ENCODE measurements at regions not wholly inside any gene's neighbourhood (a gene's known extent, or its start where the extent isn't known, plus 50 kb on each side); places are given as distances from the start of the nearest gene placed in this dataset.

DNA sequence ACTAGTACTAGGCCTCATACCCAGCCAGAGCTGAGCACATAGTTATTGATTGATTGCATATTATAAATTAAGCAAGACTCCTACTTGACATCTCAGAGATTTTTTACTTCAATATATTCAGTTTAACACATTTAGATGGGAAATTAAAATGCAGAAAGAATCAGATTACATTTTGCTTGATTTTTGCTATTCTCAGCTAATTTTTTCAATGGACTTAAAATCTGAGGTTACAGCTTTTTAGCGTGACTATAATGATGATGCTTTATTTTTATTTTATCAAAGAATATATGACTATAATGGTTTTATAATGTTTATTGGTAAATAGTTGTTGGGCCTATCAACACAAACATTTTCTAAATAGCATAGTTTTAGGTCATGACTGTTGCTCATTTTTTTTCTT is 493.0 kb upstream of the CNTNAP5 start:
- no peak for TF ChIP-seq PHF8 (IDR thresholded peaks at IDR 0.05; ENCODE audit: borderline replicate concordance, low read depth)
- TF ChIP-seq, protein P1, sequence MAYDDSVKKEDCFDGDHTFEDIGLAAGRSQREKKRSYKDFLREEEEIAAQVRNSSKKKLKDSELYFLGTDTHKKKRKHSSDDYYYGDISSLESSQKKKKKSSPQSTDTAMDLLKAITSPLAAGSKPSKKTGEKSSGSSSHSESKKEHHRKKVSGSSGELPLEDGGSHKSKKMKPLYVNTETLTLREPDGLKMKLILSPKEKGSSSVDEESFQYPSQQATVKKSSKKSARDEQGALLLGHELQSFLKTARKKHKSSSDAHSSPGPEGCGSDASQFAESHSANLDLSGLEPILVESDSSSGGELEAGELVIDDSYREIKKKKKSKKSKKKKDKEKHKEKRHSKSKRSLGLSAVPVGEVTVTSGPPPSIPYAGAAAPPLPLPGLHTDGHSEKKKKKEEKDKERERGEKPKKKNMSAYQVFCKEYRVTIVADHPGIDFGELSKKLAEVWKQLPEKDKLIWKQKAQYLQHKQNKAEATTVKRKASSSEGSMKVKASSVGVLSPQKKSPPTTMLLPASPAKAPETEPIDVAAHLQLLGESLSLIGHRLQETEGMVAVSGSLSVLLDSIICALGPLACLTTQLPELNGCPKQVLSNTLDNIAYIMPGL (CRISPR knock-in tag; IDR thresholded peaks at IDR 0.05; ENCODE audit: borderline replicate concordance): no peak
- TF ChIP-seq HOXB13 (CRISPR knock-in tag; IDR thresholded peaks at IDR 0.05; ENCODE audit: low read depth): no peak
- TF ChIP-seq ZNF302 (CRISPR knock-in tag; IDR thresholded peaks at IDR 0.05): no peak
- no peak for TF ChIP-seq BHLHE40 (IDR thresholded peaks at IDR 0.05; ENCODE audit: low read depth, low read length)
- TF ChIP-seq ZFP36 (IDR thresholded peaks at IDR 0.05; ENCODE audit: borderline replicate concordance, partially characterized antibody): no peak
- TF ChIP-seq FOSL2 (IDR thresholded peaks at IDR 0.05): no peak
- TF ChIP-seq FOSL2 (CRISPR knock-in tag; IDR thresholded peaks at IDR 0.05): no peak
- no peak for TF ChIP-seq RARB (CRISPR knock-in tag; IDR thresholded peaks at IDR 0.05)
- TF ChIP-seq CHD2 (IDR thresholded peaks at IDR 0.05; ENCODE audit: low read length, partially characterized antibody): no peak
- no peak for TF ChIP-seq CBX8 (IDR thresholded peaks at IDR 0.05)
- TF ChIP-seq POLR2A (IDR thresholded peaks at IDR 0.05; ENCODE audit: low read length): no peak
- TF ChIP-seq HEYL (CRISPR knock-in tag; IDR thresholded peaks at IDR 0.05): no peak
- no peak for TF ChIP-seq ZSCAN20 (CRISPR knock-in tag; IDR thresholded peaks at IDR 0.05)
- no peak for TF ChIP-seq CHD4 (IDR thresholded peaks at IDR 0.05; ENCODE audit: borderline replicate concordance)
- TF ChIP-seq HOXB5 (CRISPR knock-in tag; IDR thresholded peaks at IDR 0.05): no peak
- TF ChIP-seq, protein P2, sequence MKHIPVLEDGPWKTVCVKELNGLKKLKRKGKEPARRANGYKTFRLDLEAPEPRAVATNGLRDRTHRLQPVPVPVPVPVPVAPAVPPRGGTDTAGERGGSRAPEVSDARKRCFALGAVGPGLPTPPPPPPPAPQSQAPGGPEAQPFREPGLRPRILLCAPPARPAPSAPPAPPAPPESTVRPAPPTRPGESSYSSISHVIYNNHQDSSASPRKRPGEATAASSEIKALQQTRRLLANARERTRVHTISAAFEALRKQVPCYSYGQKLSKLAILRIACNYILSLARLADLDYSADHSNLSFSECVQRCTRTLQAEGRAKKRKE (CRISPR knock-in tag; IDR thresholded peaks at IDR 0.05; ENCODE audit: low read depth): no peak
- TF ChIP-seq TFCP2L1 (CRISPR knock-in tag; IDR thresholded peaks at IDR 0.05): no peak
- no peak for TF ChIP-seq RNF2 (IDR thresholded peaks at IDR 0.05; ENCODE audit: borderline replicate concordance, low read depth)

DNA sequence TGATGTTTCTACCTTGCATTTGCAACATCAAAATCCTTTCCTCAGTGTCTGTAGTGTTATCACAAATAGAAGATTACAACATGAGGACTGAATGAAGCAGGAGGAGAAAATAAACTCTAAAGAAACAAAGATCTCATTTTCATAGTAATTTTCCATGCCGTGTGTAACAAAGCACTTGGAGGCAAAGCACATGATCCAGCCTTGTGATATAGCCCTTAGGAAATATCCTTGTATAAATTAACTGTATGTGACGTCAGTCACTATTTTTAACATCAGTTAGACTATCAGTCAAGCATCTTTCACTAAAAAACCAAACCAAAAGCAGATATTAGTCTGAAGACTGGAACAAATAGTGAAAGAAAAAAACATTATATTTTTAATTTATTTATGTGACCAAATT is 492.1 kb upstream of the CNTNAP5 start:
- 0% methylated on average over 2 of the region's 2 CpGs for WGBS (ENCODE audit: missing lambda C conversion rate)
- ChIA-PET POLR2A (no interaction called here), CTCF (no interaction called here)
- ATAC-seq (no peak), DNase-seq (ENCODE audit: low read depth in 1 of 2, low spot score in 1 of 2) (no peak), FAIRE-seq (no peak)
- TF ChIP-seq KDM5A (IDR thresholded peaks at IDR 0.05) (no peak), SMC3 (IDR thresholded peaks at IDR 0.05) (no peak), KDM1A (IDR thresholded peaks at IDR 0.05; ENCODE audit: low read depth) (no peak), ESRRA (IDR thresholded peaks at IDR 0.05; ENCODE audit: borderline replicate concordance, low read length) (no peak), MAZ (IDR thresholded peaks at IDR 0.05; ENCODE audit: borderline replicate concordance, low read depth, low read length) (no peak), ZC3H11A (IDR thresholded peaks at IDR 0.05) (no peak), POLR2AphosphoS2 (conservative IDR thresholded peaks at IDR 0.05; ENCODE audit: low read length) (no peak), RNF2 (IDR thresholded peaks at IDR 0.05; ENCODE audit: borderline replicate concordance, low read depth) (no peak), ZNF302 (CRISPR knock-in tag; IDR thresholded peaks at IDR 0.05) (no peak), CBX2 (IDR thresholded peaks at IDR 0.05; ENCODE audit: borderline replicate concordance, low read depth) (no peak), GATA3 (IDR thresholded peaks at IDR 0.05; ENCODE audit: borderline replicate concordance) (no peak)
- TF ChIP-seq, protein P3, sequence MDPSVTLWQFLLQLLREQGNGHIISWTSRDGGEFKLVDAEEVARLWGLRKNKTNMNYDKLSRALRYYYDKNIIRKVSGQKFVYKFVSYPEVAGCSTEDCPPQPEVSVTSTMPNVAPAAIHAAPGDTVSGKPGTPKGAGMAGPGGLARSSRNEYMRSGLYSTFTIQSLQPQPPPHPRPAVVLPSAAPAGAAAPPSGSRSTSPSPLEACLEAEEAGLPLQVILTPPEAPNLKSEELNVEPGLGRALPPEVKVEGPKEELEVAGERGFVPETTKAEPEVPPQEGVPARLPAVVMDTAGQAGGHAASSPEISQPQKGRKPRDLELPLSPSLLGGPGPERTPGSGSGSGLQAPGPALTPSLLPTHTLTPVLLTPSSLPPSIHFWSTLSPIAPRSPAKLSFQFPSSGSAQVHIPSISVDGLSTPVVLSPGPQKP (IDR thresholded peaks at IDR 0.05; ENCODE audit: low read depth, low read length): no peak
- TF ChIP-seq, protein P4, sequence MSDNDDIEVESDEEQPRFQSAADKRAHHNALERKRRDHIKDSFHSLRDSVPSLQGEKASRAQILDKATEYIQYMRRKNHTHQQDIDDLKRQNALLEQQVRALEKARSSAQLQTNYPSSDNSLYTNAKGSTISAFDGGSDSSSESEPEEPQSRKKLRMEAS (IDR thresholded peaks at IDR 0.05): no peak
- TF ChIP-seq, protein P5, sequence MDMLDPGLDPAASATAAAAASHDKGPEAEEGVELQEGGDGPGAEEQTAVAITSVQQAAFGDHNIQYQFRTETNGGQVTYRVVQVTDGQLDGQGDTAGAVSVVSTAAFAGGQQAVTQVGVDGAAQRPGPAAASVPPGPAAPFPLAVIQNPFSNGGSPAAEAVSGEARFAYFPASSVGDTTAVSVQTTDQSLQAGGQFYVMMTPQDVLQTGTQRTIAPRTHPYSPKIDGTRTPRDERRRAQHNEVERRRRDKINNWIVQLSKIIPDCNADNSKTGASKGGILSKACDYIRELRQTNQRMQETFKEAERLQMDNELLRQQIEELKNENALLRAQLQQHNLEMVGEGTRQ (IDR thresholded peaks at IDR 0.05): no peak
- TF ChIP-seq, protein P6, sequence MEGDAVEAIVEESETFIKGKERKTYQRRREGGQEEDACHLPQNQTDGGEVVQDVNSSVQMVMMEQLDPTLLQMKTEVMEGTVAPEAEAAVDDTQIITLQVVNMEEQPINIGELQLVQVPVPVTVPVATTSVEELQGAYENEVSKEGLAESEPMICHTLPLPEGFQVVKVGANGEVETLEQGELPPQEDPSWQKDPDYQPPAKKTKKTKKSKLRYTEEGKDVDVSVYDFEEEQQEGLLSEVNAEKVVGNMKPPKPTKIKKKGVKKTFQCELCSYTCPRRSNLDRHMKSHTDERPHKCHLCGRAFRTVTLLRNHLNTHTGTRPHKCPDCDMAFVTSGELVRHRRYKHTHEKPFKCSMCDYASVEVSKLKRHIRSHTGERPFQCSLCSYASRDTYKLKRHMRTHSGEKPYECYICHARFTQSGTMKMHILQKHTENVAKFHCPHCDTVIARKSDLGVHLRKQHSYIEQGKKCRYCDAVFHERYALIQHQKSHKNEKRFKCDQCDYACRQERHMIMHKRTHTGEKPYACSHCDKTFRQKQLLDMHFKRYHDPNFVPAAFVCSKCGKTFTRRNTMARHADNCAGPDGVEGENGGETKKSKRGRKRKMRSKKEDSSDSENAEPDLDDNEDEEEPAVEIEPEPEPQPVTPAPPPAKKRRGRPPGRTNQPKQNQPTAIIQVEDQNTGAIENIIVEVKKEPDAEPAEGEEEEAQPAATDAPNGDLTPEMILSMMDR (IDR thresholded peaks at IDR 0.05): no peak
- TF ChIP-seq, protein P7, sequence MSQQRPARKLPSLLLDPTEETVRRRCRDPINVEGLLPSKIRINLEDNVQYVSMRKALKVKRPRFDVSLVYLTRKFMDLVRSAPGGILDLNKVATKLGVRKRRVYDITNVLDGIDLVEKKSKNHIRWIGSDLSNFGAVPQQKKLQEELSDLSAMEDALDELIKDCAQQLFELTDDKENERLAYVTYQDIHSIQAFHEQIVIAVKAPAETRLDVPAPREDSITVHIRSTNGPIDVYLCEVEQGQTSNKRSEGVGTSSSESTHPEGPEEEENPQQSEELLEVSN (IDR thresholded peaks at IDR 0.05; ENCODE audit: borderline replicate concordance, low read depth): no peak
- H3K4me3 ChIP-seq: no peak overlapping the region
- H3K27ac ChIP-seq: no peak overlapping the region
- H3K9me3 ChIP-seq: peaks cover 3% of the 10 kb centered on the region; the same call in 1 of the 3 replicates
- no peak overlapping the region for H3K4me2 ChIP-seq
- no peaks in the 10 kb centered on the region for H3K4me1 ChIP-seq

More for the DNA sequence above, 493.0 kb upstream of the CNTNAP5 start:
- ChIA-PET CTCF (no interaction called here), POLR2A (no interaction called here)
- Histone ChIP-seq H3K4me3 (no peak overlapping the region), H3K9me3 (no peaks in the 10 kb centered on the region; the same call in 2 of the 3 replicates), H3K4me1 (no peaks in the 10 kb centered on the region), H3K27ac (no peak overlapping the region), H3K4me2 (no peak overlapping the region)
- no peak for DNase-seq (ENCODE audit: low read depth in 1 of 2, low spot score in 1 of 2)
- no peak for FAIRE-seq
- WGBS (ENCODE audit: missing lambda C conversion rate): 12% methylated on average over 1 of the region's 1 CpG
- no peak for ATAC-seq
